ENCODE measurements at regions not wholly inside any gene's neighbourhood (a gene's known extent, or its start where the extent isn't known, plus 50 kb on each side); places are given as distances from the start of the nearest gene placed in this dataset.

DNA sequence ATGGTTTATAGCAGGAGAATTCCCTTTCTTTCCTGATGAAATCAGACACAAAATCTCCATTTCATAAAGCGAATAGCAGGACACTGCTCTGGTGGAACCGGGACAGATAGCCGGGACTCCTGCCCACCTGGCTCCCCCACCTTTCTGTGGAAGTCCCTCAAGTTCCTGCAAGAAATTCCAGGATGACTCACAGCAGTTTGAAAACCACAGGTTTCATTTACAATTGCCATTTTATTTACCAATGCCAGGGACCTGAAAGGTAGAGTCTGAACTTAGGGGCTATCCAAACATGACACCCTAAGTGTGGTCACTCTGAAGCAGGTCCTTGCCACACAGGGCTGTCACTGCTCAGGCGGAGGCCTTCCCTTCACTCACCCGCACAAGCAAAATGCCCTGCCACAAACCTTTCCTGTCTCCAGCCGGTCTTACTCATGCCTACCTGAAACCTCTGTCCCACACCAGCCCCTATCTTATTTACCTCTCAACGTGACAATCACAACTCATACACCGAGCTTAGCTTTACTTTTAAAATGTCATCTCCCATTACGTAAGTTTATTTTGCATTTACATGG, 63.3 kb upstream of the TAF1L start:
- DNase-seq, result no peak

DNA sequence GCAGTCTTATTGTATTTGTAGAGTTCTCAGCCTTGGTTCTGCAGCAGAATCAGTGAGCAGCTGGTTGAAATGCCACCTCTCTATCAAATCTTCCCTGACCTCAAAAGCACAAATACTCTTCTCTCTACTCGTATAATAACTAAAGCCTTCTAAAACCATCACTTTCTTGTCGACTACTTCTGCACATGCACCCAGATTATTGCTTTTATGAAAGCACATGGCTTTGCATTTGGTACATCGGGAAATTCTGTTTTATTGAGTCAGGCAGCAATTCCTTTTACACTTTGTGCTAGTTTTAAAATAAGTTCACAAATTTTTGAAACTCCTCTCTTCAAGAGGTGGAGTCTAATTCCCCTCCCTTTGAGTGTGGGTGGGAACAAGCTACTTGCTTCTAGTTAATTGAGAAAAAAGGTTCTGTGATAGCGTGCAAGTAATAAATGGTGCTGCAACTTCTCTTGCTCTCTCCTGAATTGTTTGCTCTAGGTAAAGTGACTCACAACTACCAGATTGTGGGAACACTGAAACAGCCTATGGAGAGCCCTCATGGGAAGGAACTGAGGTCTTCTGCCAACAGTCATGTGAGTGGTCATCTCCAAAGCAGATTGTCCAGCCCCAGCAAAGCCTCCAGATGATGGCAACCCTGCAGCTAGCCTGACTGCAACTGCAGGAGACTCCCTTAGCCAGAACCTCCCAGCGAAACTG, 66.0 kb upstream of the TAF1L start:
- no peak for DNase-seq

DNA sequence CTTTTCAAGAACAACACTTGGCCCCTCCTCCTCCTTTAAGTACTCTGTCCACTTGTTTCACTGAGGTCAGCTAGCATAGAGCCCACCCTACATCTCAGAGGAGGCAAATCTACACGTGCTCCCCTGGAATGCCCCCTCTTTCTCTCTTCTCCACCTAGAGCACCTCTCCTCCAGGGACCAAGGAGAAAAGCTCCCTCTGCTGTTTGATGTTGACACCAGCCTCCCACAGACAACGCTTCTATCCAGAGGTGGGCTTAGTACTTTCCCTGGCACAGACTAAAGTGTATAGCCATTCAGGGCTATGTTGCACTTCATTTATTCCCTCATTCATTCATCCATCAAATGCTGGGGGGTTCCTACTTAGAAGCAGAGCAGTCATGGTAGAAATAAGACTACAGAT, 68.2 kb upstream of the TAF1L start:
- no peak for DNase-seq

DNA sequence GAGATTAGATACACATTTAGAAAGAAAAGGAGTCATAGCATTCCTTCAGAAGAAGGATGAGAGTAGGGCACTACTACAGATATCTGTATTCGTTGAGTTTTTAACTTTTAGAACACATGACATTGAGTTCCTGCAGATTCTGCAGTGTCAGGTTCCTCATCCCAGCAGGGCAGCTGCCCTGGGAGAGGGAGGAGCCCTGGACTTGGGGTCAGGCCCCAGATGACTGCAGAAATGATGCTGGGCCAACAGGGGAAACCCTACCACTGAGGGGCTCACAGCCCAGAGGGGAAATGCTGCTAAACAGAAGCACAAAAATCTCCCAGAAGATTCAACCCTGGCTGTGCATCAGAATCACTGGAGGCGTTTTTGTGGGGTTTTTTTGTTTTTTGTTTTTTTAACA, 68.9 kb upstream of the TAF1L start:
- DNase-seq, result no peak

DNA sequence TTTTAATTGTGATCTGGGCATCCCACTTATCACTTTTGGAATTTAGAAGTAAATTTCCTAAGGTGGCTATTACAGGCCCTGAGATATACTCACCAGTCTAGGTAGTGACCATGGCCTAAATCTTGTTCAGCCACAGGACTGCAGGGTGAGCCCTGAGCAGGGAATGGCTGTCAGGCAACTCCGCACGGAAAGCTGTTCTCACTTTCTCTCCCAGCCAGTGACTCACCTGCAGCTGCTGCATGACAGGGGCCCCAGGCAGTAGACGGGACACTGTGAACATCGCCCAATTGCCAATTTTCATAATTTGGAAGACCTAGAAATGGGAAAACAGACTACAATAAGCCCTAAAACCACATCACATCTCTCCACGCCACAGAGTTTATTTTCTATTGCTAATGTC, 69.6 kb upstream of the TAF1L start:
- DNase-seq, result no peak

DNA sequence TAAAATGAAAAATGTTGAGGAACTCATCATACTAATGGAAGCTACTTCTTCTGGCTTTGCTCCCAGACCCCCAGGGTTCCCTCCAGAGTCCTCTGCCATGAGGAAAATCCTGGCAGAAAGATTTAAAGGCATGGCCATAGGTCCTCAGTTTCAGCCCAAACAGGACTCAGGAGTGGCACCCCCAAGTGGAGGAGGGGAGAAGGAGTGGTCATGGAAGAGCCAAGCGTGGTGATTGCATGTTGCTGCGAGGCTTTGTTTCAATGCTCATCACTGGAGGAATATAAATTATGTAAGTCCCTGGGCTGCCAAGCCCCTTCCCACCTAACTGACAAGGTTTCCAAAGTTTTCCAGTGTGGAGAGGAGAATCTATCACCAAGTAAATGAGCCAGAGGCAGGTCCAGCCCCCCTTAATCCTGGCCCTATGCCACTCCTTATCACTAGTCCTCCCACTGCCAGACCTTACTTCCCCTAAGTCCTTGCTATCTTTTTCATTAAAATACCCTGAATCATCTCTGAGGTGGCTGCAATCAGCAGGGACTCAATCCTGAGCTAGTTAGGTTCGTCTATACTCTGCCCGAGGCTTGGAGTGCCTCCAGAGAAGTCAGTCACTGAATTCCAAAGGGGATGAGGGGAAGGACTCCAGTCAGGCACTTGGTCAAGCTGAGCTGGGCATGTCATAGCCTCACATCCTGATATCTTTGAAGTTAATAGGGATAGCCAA, 70.7 kb upstream of the TAF1L start:
- no peak for DNase-seq

DNA sequence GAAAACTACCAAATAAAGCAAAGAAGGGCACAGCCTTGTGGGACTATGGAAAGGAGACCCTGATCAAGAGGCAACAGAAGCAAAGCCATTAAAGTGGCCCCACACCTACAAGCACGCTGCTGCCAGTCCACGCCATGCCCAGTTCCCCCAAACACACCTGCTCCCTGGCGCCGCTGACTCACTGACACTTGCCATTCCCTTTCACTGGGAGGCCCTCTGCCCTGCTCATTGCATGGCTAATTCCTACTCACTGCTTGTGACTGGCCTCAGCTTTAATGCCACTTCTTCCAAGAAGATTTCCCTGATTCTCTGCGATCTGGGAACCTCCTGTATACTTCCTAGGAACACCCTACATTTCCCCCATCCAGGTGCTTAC, 71.2 kb upstream of the TAF1L start:
- no peak for DNase-seq

DNA sequence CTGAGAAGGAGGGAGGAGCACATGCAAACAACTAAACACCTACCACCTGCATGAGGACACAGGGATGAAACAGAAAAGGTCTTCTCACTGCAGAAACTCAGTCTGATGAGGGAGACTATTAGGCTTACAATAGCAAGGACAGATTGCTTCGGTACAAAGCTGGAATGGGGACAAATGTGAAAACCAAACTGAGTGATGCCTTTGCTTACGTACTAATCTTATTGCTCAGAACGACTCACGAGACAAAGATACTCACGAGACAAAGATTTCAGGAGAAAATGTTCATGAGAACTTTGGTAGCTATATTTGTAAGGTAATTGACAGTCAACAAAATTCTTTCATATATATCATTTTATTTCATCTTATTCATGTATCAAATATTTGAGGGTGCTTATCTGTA, 71.9 kb upstream of the TAF1L start:
- no peak for DNase-seq

DNA sequence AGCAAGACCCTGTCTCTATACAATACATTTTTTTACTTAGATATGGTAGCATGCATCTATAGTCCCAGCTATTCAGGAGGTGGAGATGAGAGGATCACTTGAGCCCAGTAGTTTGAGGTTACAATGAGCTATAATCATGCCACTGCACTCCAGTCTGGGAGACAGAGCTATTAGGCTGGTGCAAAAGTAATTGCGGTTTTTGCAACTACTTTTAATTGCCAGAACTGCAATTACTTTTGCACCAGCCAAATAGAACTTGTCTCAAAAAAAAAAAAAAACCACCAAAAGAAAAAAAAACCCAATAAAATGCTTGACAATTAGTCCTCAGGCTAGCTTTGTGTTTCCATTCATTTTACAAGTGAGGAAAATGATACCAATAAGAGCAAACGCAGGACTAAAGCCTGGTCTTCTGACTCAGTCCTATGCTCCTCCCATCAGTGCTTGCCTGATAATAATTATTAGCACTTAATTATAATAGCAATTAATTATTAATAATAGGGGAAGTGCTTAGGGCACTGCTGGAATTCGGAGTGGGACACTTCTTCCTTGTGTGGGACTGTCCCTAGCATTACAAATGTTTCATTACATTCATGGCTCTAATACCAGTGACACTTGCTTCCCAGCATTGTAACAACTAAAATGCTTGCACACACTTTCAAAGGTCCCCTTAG, 73.1 kb upstream of the TAF1L start:
- DNase-seq, result no peak

DNA sequence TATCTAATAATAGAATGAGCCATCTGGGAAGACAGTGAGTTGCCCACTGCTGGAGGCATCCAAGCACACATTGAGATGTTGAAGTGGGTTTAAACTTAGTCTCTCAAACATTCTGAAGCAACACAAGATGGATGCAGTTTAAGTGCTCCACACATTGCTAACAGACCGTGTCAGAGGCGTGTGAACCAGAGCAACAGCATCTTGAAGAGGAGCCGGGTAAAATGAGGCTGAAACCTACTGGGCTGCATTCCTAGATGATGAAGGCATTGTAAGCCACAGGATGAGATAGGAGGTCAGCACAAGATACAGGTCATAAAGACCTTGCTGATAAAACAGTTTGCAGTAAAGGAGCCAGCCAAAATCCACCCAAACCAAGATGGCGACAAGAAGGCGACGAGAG, 73.5 kb upstream of the TMEM215 start:
- no peak for DNase-seq

DNA sequence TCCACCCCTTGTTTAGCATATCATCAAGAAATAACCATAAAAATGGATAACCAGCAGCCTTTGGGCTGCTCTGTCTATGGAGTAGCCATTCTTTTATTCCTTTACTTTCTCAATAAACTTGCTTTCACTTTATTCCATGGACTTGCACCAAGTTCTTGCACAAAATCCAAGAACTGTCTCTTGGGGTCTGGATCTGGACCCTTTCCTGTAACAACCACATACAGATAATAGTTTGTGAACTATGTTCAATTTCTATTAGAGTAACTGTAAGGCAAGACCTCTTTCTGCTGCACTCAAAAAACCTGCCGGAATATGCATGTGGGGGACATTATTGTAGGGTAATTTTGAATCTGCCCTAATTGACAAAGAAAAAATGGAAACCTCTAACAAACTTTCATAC, 66.9 kb upstream of the TMEM215 start:
- DNase-seq, result no peak

DNA sequence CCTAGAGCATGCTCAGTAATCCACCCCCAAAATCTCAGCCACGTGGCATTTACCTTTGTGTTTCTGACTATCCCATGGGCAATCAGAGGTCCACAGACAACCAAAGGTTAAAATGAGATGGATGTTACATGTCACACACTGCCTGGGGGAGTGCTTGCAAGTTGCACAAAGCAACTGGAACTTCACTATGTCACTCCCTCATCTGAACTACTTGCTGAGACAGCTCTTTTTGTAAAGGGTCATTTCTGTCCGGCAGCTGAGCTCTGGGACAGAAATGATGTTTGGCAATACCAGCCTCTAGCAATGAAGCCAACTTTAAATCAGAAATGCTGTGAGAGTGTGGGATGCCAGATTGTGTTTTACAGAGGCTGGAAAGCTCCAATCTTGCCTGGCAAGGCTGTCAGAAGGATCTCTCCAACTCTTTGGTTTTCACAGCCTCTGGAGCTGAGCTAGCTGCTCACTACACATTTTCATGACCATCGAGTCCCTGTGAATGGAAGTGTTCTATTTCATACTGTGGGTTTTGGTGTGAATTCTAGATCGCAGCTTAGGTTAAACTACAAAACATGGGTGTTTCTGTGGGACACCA, 66.3 kb upstream of the TMEM215 start:
- DNase-seq, result peak in 1 of 2 experiments; percentile 6

DNA sequence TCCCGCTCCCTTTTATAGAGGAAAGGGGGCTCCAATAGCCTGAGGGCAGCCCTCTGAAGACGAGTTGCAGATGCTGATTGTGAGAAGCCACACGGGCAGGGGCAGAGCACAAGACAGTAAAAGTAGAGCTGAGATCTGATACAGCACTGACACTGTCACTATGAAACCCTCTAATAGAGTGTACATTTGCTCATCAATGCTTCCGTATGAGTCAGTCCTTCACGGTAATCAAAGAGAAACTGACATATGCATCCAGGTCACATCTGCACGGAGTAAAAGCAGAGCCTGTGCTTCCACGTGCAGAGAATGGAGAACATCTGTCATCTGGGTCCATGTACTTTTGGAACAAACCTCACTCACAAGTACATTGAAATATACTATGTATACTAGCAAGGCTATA, 60.6 kb upstream of the TMEM215 start:
- no peak for DNase-seq

DNA sequence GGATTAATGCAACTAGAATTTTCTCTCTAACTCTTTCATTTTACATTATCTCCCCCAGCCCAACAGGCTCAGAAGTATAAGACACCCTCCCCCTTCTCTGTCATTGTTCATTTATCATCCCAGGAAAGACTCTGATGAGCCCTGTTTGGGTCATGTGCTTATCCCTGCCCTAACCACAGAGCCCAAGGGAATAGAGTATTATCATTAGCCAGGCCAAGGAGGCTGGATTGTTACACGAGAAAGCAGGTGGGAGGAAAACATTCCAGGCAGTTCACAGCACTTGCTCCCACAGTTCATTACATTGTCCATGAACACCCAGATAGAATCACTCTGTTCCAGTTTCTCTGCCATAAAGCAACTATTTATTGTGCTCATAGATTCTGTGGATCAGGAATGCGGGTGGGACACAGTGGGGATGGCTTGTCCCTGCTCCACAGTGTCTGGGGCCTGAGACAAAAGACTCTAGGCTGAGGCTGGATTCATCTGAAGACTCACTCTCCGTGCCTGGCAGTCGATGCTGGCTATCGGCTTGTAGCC, 59.5 kb upstream of the TMEM215 start:
- no peak for DNase-seq

DNA sequence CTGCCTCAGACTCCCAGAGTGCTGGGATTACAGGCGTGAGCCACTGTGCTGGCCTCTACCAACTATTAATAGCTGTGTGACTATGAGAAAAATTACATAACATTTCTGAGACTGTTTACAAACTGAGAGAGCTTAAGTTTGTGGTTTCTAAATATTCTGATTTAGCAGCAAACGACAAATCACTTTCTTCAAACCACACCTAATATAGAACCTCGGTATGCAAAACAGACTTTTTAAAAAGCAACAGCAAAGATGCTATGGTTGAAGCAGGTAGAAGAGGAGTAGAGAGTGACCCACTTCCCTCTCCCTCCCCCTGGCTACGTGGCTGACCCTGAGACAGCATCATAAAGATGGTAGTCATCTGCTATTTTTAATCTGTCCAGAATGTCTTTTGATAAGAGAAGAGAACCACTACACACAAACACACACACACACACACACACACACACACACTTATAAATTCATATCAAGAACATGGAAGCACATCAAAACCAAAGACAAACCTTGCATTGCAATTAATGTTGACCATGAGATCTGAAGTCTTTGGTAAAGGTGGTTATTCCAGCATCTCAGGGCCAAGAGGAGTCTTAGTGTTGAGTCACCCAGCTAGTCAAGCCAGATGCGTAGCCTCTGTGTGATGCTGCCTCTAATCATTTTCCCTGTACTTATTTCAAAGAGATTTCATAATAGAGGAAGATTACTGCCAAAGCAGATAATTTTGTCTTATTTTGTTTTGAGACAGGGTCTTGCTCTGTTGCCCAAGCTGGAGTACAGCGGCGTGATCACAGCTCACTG, 58.1 kb upstream of the TMEM215 start:
- DNase-seq, result no peak

DNA sequence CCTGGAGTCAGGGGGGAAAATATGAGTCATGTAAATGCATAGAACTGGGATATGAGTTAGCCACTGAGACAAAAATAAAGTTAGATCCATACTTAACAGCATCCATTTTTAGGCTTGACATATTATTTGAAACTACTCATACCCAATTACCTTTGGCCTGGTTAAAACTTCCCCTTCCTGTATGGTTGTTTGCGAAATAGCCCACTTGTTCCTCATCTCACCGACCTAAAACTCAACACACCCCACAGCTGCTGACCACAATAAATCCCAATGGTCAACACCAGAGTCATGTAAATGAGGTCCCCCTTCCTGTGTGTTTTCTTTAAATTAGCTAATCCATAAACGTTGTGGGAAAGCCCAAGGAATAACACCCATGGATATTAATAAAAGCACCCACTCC, 55.2 kb upstream of the TMEM215 start:
- DNase-seq, result no peak
